GM21723 (cell line): ENCODE measurements at regions not wholly inside any gene's neighbourhood (a gene's known extent, or its start where the extent isn't known, plus 50 kb on each side); places are given as distances from the start of the nearest gene placed in this dataset.
A peak's percentile ranks its signal among the peaks of the same experiment; 100 is the strongest.
"Not testable (repeated sequence)": the region's sequence is repeated elsewhere in the genome, so short reads cannot be mapped to it uniquely, and the experiment has no call there.

Experiments used
- ATAC-seq: cut with Tn5 transposase; IDR thresholded peaks from one replicate; pipeline ENCODE4 v1.9.1; 2021; ENCODE audit warnings: mild to moderate bottlenecking, moderate library complexity; ENCODE audit not compliant: unreplicated experiment

GRCh38 chr6:12605888-12606345, 110.7 kb upstream of the PHACTR1 start:
- ATAC-seq: peak; percentile 48

DNA sequence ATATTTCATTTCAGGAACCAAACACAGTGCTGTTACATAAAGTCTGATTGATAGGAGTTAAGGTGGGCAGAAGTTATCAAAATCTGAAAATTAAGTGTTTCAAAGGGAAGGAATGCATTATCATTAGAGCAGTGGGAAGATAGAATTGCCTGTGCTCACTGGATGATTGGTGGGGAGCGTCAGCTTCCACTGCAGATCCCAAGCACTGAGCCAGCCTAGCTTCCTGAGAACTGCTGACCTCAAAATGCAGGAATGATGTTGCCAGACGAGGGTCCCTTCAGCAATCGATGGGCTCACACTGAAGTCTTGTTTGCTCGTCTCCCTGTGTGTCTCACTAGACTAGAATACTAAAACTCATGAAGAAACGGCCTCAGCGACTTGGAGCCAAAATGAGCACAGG, 110.0 kb upstream of the PHACTR1 start:
- ATAC-seq: no peak

- peak; percentile 79 for ATAC-seq
Measured at GRCh38 chr6:12608016-12608860, 108.3 kb upstream of the PHACTR1 start.

- ATAC-seq: peak; percentile 19
Measured at GRCh38 chr6:12608874-12609273, 107.7 kb upstream of the PHACTR1 start.

GRCh38 chr6:12609751-12610150, 106.8 kb upstream of the PHACTR1 start:
- ATAC-seq: no peak

GRCh38 chr6:12610862-12611261, 105.7 kb upstream of the PHACTR1 start:
- no peak for ATAC-seq

DNA sequence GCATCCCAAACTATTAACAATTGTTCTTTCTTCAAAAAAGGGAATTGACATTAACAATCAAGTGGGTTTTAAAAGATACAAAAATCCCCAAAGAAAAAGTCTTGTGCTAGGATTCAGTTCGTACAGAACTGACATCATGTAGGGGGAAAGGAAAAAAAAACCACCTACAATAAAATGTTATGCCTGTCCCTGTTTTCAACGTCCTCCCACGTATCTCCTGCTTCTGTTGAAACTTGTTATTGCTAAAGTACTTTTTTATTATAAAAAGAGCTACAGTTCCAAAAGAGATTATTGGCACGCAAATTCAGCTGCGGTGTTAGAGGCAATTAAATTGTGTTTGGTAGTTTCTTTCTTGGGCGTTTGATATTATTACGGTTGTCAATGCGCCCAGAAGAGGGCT, 102.8 kb upstream of the PHACTR1 start:
- ATAC-seq: no peak

DNA sequence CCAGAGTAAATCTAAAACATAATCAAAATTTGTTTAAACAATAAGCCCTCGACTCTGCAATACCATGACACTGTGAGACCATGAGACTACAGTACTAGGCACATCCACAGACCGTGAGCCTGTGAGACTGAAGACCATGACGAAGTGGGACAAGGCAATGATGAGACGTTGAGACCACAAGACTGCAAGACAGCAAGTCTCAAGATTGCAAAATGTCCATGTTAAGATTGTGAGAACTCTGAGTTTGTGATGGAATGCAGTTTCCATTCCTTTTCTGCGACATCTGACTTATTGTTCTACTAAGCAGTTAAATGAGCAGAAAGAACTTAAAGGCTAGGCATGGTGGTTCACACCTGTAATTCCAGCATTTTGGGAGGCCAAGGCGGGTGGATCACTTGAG, 102.1 kb upstream of the PHACTR1 start:
- no peak for ATAC-seq

GRCh38 chr6:12618296-12618695, 98.3 kb upstream of the PHACTR1 start:
- no peak for ATAC-seq

DNA sequence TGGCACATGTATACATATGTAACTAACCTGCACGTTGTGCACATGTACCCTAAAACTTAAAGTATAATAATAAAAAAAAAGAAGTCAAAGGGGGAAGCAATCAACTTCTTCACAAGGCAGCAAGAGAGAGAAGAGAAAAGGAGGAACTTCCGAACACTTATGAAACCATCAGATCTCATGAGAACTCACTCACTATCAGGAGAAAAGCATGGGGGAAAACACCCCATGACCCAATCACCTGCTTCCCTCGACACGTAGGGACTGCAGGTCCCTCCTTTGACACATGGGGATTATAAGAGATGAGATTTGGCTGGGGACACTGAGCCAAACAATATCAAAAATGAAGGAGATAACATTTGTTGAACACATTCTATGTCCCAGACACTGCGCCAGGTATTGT, 94.8 kb upstream of the PHACTR1 start:
- no peak for ATAC-seq

DNA sequence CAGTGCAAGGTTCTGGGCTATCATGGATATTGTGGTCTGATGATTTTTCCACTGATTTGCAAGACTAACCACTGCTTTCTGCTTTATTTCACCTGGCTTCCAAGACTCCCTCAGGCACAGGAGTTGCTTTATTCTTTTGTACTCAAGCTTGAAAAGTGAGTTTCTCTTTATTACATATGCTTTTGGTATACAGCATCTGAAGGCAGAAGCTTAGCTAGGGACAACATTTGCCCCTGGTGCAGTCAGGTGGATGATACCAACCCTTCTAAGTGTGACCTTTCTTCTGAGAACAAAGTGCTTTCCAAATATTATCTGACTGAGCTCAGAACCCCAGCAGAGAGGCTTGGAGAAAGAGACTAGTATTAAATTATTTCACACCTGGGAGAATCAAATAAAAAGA, 94.0 kb upstream of the PHACTR1 start:
- no peak for ATAC-seq

GRCh38 chr6:12624142-12624837, 92.3 kb upstream of the PHACTR1 start:
- ATAC-seq: no peak

- no peak for ATAC-seq
Measured at GRCh38 chr6:12627053-12627452, 89.5 kb upstream of the PHACTR1 start.

- no peak for ATAC-seq
Measured at GRCh38 chr6:12628327-12628726, 88.2 kb upstream of the PHACTR1 start.

- ATAC-seq: not testable (repeated sequence)
Measured at GRCh38 chr6:12633746-12634145, 82.8 kb upstream of the PHACTR1 start.

GRCh38 chr6:12635375-12635774, 81.2 kb upstream of the PHACTR1 start:
- no peak for ATAC-seq

- no peak for ATAC-seq
Measured at GRCh38 chr6:12635813-12636212, 80.8 kb upstream of the PHACTR1 start.

GRCh38 chr6:12636336-12636735, 80.2 kb upstream of the PHACTR1 start:
- no peak for ATAC-seq

DNA sequence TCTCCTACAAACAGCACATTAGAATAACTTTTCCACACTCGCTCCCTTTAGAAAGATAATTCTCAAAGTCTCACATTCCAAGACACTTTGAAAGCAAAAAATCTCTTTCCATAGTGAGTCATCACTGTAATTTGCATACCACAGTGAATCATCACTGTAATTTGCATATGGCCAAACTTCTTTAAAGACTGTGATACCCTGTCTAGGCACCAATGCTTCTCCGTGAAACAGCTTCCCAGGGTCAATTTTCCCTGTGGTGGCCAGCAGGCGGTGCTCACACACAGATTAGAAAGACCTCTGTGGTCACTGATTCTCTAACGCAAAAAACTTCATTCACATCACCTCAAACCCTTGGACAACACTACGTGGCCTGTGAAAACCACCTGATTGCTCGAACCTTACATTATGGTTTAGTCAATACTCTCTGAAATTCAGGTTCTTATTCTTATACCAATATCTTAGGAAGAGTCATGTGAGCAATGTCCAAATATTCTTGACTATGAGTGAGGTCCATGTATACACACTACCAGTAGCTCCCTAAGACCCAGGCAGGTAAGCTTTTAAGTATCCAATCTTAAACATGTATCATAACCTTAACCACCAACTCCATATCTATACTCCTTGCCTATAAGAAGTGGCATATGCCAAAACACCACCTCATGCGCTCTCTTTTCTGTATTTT, 78.5 kb upstream of the PHACTR1 start:
- peak; percentile 56 for ATAC-seq

- no peak for ATAC-seq
Measured at GRCh38 chr6:12640438-12640837, 76.1 kb upstream of the PHACTR1 start.

GRCh38 chr6:12641785-12642184, 74.8 kb upstream of the PHACTR1 start:
- ATAC-seq: not testable (repeated sequence)

DNA sequence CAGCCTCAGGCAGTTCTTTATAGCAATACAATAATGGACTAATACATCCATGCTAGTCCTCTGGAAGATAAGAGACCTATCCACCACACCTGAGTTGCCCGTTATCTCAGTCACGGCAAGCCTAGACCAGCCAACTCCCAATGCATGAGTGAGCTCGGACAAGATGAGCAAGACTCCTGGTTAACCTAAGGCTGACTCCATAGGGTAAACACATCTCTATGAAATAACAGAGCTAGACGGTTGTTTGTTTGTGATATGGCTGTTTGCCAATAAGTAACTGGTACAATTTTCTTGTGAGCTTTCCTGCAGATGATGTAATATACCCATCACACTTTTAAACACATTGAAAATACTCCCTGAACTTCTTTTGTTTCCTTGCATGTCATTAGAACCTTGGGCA, 70.6 kb upstream of the PHACTR1 start:
- no peak for ATAC-seq
